ENCODE measurements at regions not wholly inside any gene's neighbourhood (a gene's known extent, or its start where the extent isn't known, plus 50 kb on each side); places are given as distances from the start of the nearest gene placed in this dataset.

DNA sequence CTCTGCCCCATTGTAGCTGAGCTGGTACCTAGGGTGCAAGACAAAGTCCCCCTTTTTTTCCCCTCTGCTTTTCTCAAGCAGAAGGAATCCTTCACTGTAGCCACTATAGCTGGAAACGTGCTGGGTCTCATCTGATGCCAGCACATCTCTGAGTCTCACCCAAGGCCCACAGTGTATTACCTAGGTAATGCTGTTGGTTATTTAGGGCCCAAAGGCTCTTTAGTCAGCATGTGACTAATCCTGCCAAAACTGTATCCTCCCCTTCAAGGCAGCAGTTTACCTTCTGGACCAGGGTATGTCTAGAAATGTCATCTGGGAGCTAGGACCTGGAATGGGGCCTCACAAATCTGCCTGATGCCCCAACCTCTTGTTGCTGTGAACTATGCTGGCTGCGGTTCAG lies 423.4 kb downstream of the NUF2 start:
- ATAC-seq, result no peak
- no peak for DNase-seq

DNA sequence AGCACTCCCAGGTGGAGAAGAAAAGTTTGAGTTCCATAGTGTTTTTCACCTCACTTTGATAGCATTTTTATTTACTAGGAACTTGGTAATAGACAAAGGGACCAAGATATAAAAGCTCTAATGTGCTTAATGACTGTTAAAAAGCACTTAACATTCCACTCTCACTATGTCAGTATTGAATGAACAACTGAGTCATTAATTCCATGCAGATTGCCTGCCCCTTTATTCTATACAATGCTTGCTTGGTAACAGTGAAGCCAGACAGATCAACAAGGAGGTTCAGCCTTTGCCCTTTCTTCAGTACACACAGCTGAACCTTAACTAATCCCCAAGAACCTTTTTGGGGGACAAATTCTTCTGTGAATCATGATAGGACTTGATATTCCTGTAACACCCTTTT lies 425.5 kb downstream of the NUF2 start:
- ATAC-seq (no peak), DNase-seq (no peak)

DNA sequence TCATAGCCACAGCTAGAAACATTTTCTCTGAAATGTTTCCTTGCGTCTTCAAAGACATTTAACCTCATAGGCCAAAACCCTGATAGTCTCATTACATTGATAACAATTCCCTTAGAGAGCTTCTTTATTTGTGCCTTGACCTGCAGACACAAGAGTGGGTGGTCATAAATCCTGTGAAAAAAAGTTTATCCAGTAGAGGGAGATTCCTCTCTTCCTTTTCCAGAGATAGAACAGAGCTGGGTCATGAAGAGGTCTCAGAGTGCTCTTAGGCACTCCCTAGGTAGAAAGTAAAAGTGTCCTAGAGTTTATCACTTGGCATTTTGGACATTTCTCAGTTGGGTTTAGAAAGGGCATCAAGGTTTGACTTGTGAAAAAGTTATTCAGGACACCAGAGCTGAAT lies 426.1 kb downstream of the NUF2 start:
- DNase-seq, result no peak
- no peak for ATAC-seq

DNA sequence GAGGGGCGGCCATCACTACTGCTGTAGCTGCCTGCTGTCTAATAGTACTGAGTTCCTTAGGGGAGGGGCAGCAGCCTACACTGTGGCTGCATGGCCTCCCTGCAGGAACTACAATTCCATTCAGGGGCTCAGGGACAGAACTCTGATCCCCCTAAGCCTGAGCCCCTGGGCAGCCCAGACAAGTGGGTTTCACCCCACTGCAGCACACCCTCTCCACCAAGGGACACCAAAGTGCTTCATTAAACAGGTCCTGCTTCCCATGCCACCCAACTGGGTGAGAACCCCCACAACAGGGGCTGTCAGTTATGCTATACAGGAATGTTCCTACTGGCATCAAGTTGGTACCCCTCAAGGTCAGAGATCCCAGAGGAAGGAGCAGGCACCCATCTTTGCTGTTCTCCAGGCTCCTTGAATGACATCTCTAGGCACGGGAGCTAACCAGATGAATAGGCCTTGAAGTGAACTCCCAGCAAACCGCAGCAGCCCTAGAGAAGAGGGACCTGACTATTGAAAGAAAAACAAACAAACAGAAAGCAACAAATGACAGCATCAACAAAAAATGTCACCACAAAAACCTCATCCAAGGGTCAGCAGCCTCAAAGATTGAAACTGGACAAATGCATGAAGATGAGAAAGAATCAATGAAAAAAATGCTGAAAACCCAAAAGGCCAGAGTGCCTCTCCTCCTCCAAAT lies 437.4 kb downstream of the NUF2 start:
- ATAC-seq, result no peak
- DNase-seq, result no peak

DNA sequence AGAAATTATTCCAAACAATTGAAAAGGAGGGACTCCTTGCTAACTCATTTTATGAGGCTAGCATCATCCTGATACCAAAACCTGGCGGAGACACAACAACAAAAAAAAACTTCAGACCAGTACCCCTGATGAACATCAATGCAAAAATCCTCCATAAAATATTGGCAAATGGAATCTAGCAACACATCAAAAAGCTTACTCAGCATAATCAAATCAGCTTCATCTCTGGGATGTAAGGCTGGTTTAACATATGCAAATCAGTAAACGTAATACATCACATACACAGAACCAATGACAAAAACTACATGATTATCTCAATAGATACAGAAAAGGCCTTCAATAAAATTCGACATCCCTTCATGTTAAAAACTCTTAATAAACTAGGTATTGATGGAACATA lies 440.1 kb downstream of the NUF2 start:
- DNase-seq (no peak), ATAC-seq (no peak)

DNA sequence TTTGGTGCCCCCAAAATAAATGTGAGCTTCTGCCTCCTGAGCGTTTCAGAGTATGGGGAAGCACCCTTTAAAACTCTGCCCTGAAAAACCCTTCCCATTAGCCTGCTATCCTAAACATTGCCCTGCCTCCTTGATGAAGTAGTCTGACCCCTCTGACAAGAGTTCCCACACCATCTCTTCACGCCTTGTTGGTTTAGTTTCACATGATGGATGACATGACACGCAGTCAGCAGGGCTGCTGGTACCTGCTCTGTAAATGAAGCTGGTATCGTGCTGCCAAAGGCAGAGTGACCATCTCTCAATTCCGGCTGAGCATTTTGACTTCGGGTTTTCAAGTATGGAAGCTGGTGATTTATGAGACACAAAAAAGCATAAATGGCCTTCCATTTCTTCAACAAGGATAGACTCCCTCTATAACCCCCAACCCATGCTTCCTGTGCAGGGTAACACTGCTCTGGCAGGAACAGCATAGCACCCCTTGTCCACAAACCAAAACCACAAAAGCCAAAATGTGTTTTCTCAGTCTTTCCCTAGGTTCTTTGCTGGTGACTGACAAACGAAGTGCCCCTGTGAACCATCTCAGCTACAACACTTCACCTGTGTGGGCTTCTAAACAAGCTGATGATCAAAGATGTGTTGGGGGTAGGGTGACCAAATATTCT lies 444.6 kb downstream of the NUF2 start:
- DNase-seq, result no peak
- no peak for ATAC-seq

DNA sequence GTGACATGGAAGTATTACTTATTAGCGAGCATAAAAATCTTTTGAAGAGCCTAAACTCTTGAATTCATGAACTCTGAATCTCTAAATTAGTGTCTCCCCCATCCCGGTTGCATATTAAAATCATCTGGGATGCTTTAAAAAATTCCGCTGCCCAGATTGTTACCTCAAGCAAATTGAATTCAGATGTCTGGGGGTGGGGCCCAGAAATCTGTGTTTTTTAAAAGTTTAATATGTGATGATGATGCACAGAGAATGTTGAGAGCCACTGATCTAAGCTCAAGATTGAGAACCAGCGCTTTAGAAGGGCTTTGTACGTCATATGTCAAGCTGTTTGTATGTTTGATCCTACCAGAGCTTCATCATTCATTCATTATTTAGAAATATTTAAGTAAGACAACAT lies 446.8 kb downstream of the NUF2 start:
- DNase-seq, result no peak
- ATAC-seq, result no peak

DNA sequence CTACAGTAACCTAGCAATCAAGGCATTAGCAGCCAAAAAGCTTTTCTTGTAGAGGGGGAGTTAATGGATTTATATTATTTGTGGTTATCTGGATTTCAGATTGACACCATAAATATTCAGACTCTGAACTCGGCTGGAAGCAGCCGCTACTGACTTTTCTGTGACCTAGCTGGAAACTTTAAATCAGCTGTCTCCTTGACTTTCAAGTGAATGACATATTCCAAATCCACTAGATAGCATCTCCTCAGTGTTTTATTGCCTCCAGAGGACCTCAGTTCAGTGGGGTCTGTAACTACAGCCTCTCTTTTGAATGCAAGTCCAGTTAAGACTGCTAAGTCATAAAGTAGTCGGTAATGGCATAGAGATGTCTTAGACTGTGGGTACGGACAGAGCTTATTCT lies 448.5 kb downstream of the NUF2 start:
- no peak for DNase-seq
- no peak for ATAC-seq

DNA sequence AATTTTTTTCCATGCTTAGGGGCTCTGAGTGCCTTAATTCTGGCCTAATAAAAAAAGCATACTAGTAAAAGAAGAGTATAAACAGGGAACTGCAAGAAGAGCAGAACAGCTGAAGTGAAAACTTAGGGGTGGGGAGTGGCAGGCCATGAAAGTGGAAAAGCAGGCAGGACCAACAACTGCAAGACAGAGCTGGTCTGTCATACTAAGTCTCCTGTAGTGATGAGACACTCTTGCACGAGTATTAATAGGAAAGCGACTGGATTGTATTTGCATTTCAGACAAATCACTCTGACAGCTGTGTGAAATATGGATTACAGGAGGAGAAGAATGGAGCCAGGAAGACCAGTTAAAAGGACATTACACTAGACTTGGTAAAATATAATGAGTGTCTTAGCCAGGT lies 449.9 kb downstream of the NUF2 start:
- ATAC-seq, result no peak

DNA sequence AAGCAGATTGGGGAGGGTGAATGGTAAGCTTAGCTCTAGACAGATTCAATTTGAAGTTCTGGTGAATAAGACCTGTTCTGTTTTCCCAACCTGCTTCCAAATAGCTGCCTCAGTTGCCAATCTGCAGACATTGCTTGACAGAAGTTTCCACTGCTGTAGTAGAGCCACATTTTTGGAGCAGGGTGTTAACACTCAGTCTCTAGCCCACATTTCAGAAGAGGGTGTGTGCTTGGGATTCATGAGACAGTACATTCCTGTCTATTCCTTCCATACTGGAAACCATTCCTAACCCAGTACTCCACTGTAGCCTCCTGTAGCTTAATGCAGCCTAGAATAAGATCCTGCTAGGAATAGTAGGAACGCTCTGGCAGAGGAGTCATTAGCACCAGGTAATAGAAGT lies 450.5 kb downstream of the NUF2 start:
- DNase-seq, result no peak
- ATAC-seq, result no peak

More for the DNA sequence above, 449.9 kb downstream of the NUF2 start:
- DNase-seq, result no peak

DNA sequence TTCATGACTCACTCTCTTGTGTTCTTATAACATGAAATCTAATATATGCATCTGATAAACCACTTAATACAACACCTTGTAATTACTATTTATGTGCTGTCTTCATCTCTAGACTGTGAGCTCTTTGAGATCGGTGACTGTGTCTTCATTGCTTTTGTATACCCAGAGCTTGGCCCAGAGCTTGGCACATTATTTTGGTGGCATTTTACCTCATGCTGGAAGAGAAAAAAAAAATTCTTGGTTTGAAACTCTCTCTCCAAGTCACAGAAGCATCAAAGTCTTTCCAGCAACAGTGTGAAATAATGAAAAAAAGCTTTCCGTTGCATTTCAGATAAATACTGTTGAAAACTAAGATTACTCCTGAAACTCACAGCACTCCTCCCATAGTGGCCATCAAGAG lies 451.6 kb downstream of the NUF2 start:
- ATAC-seq, result no peak
- no peak for DNase-seq

DNA sequence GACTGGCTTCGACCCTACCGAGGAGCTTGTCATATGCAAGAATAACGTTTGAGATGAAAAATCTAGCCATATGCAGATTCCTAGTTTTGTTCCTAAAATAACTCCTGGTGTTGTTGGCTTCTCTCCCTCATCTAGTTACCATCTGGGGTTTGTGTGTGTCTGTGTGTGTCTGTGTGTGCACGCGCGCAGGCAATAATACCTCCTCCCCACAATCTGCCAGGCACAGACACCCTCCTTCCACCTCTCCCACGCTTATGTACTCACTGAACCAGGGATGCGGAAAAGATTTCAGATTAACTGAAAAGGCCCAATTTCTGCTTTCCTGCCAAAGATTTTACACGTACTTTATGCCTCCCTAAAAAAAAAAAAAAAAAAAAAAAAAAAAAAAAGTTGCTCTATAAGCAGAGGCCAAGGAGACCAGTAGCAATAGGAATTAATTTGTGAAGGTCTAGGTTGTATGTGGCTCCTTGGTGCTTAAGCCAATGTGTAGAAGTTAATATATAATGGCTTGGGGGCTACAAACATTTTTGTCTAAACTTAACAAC lies 452.7 kb downstream of the NUF2 start:
- DNase-seq (no peak), ATAC-seq (no peak)

DNA sequence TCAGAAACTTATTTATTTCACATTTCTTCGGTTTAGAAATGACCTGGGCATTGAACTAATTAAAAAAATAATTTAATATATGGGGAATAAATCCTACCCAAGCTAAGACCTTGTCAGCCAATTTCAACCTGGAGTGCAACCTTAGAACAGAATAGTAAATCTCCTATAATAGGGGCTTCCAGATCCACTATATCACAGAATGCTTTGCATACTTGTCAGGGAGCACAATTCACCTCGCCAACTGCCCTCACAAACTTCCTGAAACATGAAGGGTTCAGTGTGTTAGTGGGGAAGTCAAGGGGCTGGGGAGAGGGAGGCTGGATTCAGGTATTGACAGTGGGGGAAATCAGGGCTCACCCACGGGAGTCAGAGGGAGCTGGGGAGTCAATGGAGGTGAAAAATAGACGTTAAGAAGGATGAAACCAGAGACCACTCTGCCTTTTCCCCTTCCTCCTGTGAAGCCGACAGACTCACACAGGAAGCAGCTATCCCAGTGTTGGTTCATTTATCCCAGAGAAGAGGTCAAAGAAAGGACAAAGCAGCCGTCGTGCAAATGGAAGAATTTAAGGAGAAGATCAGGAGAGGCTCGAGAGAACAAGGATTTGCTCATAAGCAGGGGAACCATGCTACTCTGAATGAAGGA lies 453.3 kb downstream of the NUF2 start:
- DNase-seq (no peak), ATAC-seq (no peak)

DNA sequence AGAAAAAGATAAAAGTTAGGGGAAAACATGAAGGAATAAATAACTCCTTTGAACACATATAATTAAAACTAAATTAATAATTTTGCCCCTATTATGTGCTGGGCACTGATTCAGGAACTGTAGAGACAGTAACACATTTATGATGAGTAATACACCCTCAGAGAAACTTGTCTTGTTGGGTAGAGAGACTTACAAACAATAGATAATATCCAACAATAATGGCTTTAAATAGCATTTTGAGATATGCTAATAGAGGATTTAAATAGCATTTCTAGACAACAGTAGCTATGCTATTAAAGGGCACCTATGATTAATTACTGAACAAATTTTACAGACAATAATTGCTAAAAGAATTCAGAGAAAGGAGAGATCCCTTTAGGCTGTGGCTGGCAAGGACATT lies 455.5 kb downstream of the NUF2 start:
- no peak for ATAC-seq
- no peak for DNase-seq

DNA sequence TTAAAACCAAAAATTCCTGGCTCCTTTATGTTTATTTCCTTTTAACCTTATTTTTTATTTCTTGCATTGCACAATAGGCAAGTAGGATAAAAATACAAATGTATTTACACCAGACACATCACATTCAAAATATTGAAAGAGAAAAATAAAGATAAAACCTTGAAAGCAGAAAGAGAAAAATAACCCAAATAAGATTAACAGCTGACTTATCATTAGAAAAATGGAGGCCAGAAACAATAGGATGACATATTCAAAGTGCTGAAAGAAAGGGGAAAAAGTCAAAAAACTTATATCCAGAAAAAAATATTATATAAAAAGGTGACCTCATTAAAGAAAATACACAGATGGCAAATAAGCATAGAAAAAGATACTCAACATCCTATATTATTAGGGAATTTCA lies 459.4 kb downstream of the NUF2 start:
- DNase-seq (no peak), ATAC-seq (no peak)

DNA sequence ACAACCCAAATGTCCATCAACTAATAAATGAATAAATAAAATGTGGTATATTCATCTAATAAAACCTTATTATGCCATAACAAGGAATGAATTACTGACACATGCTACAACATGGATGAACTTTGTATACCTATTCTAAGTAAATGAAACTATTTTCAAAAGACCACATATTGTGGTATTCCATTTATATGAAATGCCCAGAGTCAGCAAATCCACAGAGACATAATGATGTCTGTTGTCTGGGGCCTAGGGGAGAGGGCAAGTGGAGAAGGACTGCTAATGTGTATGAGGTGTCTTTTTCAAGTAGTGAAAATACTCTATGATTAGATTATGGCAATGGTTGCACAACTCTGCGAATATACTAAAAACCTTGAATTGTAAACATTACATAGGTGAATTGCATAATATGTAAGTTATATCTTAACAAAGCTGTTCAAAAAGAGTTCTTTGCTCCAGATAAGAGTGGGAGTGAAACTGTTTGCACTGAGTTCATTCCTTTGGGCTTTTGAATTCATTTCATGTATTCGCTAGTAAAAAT lies 464.2 kb downstream of the NUF2 start:
- DNase-seq (no peak), ATAC-seq (no peak)

DNA sequence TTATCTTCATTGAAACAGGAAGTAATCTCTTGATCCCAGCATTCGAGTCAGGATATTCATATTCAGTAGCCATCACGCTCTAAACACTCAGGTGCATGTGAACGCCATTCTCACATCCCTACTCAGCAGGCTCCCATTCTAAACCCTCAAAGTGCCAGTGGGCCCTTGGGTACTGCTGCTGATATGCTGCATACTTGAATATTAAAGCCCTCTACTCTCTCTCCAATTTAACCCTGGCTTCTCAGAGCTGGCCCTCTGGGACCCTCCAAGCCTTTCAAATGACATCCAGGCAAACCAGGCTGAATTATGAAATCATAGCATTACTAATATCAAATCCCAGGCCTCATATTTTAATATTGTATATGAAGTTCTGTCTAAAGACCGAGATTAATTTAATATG lies 468.2 kb downstream of the NUF2 start:
- ATAC-seq, result no peak
- no peak for DNase-seq

DNA sequence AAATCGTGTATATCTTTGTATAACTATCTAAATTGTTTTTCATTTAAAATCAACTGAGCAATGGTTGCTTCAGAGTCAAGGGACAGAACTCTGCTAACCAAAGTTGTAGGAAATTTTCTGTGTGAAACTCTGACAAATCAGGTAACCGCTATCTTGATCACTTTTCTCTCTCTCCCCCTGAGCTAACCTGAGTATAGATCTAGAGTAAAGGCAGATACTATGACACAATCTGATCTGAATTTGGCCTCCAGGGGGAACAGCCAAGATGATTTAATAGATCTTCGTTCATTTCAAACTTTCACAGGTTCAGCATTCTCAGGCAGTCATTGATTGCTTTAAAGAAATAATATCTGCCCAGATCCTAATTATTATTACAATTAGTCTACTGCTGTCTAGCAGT lies 472.8 kb downstream of the NUF2 start:
- no peak for DNase-seq
- no peak for ATAC-seq

DNA sequence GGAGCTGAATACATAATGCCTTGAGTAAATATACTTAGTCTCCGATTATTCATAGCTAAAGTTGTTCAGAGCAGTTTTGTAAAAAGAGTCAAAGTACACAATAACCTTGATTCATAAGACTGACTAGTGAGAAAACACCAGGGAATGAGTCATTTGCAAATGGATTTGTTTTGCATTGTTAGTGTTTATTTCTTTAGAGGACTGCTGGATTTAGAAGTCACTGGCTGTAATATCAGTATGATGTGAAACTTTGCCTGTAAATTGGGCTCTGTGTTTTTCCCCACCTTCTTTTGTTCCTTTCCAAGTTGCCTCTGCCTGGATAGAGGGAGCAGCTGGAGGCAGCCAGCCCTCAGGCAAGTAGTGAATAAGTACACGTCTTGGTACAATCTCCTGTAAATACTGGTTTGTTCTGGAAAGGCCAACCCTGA lies 474.7 kb downstream of the NUF2 start:
- DNase-seq (no peak), ATAC-seq (no peak)

DNA sequence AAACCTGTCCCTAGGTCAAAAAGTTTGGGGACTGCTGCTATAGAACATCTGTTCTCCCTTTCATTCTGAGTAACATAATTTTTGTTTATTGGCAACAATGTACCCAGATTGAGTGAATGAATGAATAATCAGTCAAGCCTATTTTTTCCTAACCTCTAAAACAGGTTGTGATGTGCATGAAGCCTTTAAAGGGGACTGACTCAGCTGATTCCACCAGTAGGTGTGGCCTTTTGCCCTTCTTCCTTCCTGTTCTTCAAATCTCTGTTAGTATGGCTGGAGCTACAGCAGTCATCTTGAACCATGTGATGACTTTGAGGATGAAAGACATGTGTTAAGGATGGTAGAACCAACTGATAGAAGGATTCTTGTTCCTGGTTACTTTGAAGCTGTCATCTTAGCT lies 476.1 kb downstream of the NUF2 start:
- ATAC-seq (no peak), DNase-seq (no peak)

DNA sequence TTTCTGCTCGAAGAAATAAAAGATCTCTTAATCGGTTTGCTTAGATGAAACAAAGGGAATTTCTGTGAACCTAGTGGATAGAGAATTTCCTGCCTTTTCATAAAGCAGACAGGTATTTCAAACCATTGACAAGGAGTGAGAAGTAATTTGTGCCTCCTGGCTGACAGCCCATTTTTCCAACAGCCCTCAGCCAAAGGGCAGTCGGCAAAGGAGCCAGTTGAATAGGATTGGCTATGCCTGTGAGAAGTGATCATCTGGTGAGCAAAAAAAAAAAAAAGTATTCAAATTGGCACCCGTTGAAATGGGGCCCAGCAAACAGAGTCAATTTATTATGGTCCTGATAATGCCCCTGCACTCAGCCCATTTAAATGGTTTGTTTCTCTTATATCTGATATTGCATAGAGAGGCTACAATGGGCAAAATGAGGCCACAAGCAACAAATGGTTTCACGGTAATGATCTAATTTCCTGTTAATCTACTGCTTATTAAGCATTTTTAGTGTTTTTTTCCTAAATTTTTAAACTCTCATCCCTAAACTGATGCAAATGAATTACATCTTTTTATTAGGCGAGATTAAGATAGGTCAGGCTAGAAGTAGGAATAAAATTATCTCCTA lies 477.5 kb downstream of the NUF2 start:
- DNase-seq (no peak), ATAC-seq (no peak)

DNA sequence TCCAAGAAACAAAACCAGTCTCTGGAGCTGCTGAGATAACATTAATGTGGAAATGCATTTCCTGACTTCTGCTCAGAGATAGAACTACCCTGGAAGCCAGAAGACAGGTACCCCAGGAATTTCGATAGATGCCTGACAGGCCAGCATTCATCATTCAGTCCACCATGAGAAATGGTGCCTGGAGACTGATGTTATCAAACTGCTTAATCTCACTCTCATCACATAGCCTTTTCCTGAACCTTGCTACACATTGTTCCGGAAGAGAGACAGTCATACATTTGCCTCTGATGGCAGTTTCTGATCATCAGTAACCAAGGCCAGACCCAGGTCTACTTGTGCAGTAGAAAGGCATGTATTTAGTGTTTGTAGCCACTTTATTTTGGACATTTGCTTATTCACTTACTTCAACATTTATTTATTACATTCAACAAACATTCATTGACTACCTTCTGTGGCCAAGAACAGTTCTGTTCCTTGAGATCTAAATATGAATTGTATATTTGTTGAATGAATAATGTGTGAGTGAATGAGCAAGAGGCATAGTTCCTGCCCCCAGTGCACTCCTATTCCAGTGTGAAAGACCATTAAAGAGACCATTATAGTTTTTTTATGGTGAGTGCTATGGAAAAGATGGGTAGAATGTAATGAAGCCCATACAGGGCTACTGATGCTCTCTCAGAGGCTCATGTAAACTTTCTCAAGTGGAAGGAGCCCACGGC lies 485.7 kb downstream of the NUF2 start:
- DNase-seq (no peak), ATAC-seq (no peak)

All from stimulated activated naive CD8-positive, alpha-beta T cell treated with anti-CD3 and anti-CD28 coated beads, Interleukin-15, Interleukin-2, amounts not matched to agents 100 U/mL and 50 U/mL, for 24 hours (primary cell).